SU-DHL-6 (cell line): ENCODE measurements at regions not wholly inside any gene's neighbourhood (a gene's known extent, or its start where the extent isn't known, plus 50 kb on each side); places are given as distances from the start of the nearest gene placed in this dataset.

Experiments used
- H2AFZ ChIP-seq: fragments of 200-600 bp; sonication (generic); 2 replicates; pipeline ENCODE4 v1.6.1; 2014; ENCODE audit warnings: low read depth, mild to moderate bottlenecking, moderate library complexity, mixed read lengths, antibody characterized with exemption, low read length; ENCODE audit not compliant: severe bottlenecking
- H3F3A ChIP-seq: fragments of 200-600 bp; shearing (Covaris generic); 2 replicates; pipeline ENCODE4 v1.6.0; 2016; ENCODE audit warnings: antibody characterized with exemption, mild to moderate bottlenecking; ENCODE audit not compliant: insufficient read depth
- H3K27ac ChIP-seq: fragments of 200-600 bp; sonication (generic); 2 replicates; pipeline ENCODE4 v1.5.1; 2016; ENCODE audit warnings: low read depth, mild to moderate bottlenecking, low read length, moderate library complexity, mixed read lengths
- H3K27me3 ChIP-seq: fragments of 200-600 bp; sonication (generic), shearing (Covaris generic); 2 replicates; pipeline ENCODE4 v1.6.0; 2014; ENCODE audit warnings: mild to moderate bottlenecking, low read length
- H3K36me3 ChIP-seq: fragments of 200-600 bp; sonication (generic); 2 replicates; pipeline ENCODE4 v1.6.1; 2014; ENCODE audit warnings: mild to moderate bottlenecking, low read length, mixed read lengths
- H3K4me2 ChIP-seq: fragments of 300-600, 200-600 bp; shearing (Covaris generic), sonication (generic); 2 replicates; pipeline ENCODE4 v1.6.0; 2014; ENCODE audit warnings: low read length, low read depth, mild to moderate bottlenecking; ENCODE audit not compliant: poor library complexity, severe bottlenecking
- H3K4me3 ChIP-seq: fragments of 200-600 bp; sonication (generic); 2 replicates; pipeline ENCODE4 v1.5.1; 2014; ENCODE audit warnings: antibody characterized with exemption, low read length, mild to moderate bottlenecking, mixed read lengths; ENCODE audit not compliant: insufficient read depth, poor library complexity, severe bottlenecking
- H3K79me2 ChIP-seq: fragments of 200-600 bp; sonication (generic); 2 replicates; pipeline ENCODE4 v1.6.1; 2014; ENCODE audit warnings: mild to moderate bottlenecking, low read length, moderate library complexity; ENCODE audit not compliant: insufficient read depth
- H3K9ac ChIP-seq: fragments of 200-600 bp; sonication (generic); 2 replicates; pipeline ENCODE4 v1.7.0; 2014; ENCODE audit warnings: mild to moderate bottlenecking, low read length
- H3K9me2 ChIP-seq: fragments of 200-600 bp; sonication (generic); replicated peaks from 2 replicates; pipeline ENCODE4 v1.6.1; 2014; ENCODE audit warnings: low read length; ENCODE audit not compliant: insufficient read depth
- H3K9me3 ChIP-seq: fragments of 200-600 bp; sonication (generic); 2 replicates; pipeline ENCODE4 v1.6.1; 2014; ENCODE audit warnings: low read length, mixed read lengths; ENCODE audit not compliant: insufficient read depth
- H4K20me1 ChIP-seq: fragments of 200-600 bp; sonication (generic); 2 replicates; pipeline ENCODE4 v1.6.1; 2014; ENCODE audit warnings: low read depth, mild to moderate bottlenecking, antibody characterized with exemption, low read length, moderate library complexity, mixed read lengths
- EZH2phosphoT487 ChIP-seq: fragments of 200-600 bp; sonication (generic), shearing (Covaris generic); conservative IDR thresholded peaks from 2 replicates; pipeline ENCODE4 v1.6.1; 2018; ENCODE audit warnings: mild to moderate bottlenecking, antibody characterized with exemption, low read length, moderate library complexity, mixed read lengths
- TF ChIP-seq, protein P1 (sequence below): fragments of 200-600 bp; sonication (generic); IDR thresholded peaks from one replicate; pipeline ENCODE4 v1.5.1; 2017; ENCODE audit warnings: antibody characterized with exemption, mild to moderate bottlenecking, low read length, moderate library complexity; ENCODE audit not compliant: insufficient read depth, poor library complexity, severe bottlenecking

DNA sequence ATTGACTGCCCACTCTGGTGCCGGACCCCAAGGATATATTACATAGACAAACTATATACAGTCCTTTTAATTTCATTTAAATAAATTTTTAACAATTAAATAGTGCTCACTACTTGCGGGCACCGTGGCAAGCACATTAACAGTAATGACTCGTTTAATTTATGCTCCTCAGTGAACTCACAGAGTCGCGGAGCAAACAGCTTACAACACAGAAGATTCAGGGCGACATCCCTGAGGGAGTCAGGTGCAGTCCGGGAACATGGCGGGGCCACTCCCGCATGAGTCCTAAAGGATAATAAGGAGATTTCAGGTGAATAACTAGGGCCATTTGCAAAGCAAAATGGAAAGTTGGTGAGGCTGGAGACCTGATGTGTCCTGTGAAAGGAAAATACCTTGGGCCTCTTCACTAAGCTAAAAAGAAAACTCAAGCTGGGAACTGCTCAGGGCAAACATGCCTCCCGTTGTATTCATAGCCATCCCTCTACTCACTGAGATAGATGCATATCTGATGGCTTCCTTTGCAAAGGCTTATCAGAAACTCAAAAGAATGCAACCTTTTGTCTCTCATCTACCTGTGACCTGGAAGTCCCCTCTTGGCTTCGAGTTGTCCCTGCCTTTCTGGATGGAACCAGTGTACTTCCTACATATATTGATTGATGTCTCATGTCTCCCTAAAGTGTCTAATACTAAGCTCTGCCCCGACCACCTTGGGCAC, 125.6 kb downstream of the KLF6 start:
- H2AFZ ChIP-seq, result no peak overlapping the region
- H3K4me2 ChIP-seq, result no peak overlapping the region
- no peak overlapping the region for H3K9ac ChIP-seq
- no peaks in the 10 kb centered on the region for H3K36me3 ChIP-seq
- TF ChIP-seq EZH2phosphoT487, result no peak
- TF ChIP-seq, protein P1, sequence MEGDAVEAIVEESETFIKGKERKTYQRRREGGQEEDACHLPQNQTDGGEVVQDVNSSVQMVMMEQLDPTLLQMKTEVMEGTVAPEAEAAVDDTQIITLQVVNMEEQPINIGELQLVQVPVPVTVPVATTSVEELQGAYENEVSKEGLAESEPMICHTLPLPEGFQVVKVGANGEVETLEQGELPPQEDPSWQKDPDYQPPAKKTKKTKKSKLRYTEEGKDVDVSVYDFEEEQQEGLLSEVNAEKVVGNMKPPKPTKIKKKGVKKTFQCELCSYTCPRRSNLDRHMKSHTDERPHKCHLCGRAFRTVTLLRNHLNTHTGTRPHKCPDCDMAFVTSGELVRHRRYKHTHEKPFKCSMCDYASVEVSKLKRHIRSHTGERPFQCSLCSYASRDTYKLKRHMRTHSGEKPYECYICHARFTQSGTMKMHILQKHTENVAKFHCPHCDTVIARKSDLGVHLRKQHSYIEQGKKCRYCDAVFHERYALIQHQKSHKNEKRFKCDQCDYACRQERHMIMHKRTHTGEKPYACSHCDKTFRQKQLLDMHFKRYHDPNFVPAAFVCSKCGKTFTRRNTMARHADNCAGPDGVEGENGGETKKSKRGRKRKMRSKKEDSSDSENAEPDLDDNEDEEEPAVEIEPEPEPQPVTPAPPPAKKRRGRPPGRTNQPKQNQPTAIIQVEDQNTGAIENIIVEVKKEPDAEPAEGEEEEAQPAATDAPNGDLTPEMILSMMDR, result no peak
- no peaks in the 10 kb centered on the region for H3K27me3 ChIP-seq
- no peaks in the 10 kb centered on the region for H3F3A ChIP-seq
- H3K79me2 ChIP-seq, result no peaks in the 10 kb centered on the region
- H3K9me3 ChIP-seq, result no peaks in the 10 kb centered on the region
- no peak overlapping the region for H3K4me3 ChIP-seq
- H3K27ac ChIP-seq, result no peak overlapping the region
- no peaks in the 10 kb centered on the region for H3K9me2 ChIP-seq
- H4K20me1 ChIP-seq, result no peaks in the 10 kb centered on the region

DNA sequence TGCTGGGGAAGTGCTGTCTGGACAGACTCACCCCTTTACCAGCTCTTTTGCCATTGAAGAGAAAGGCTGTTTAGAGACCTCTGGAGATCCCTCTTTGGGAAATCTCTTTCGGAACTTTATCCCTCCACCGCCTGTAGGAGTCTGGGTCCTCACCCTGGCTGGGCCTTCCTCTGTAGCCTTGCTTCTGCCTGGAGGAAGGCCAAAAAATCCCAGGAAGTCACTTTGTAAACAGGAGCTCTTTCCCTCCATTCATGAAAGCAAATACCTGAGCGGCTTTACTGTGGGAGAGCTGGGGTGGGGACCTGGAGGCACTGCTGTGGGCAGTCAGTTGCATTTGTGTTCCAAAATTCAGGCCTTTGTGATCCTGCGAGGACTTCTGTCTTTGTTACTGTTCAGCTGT, 126.2 kb downstream of the KLF6 start:
- Histone ChIP-seq H3K79me2 (no peaks in the 10 kb centered on the region), H3F3A (no peaks in the 10 kb centered on the region), H3K9me3 (no peaks in the 10 kb centered on the region), H2AFZ (no peak overlapping the region), H3K9ac (no peak overlapping the region), H3K4me3 (no peak overlapping the region), H3K27me3 (no peaks in the 10 kb centered on the region), H3K36me3 (no peaks in the 10 kb centered on the region), H4K20me1 (no peaks in the 10 kb centered on the region), H3K9me2 (no peaks in the 10 kb centered on the region), H3K27ac (no peak overlapping the region), H3K4me2 (no peak overlapping the region)
- TF ChIP-seq, protein P1, result no peak
- TF ChIP-seq EZH2phosphoT487, result no peak

GRCh38 chr10:3656214-3656613, 128.8 kb downstream of the KLF6 start:
- no peaks in the 10 kb centered on the region for H3K9me3 ChIP-seq
- H2AFZ ChIP-seq, result no peak overlapping the region
- H3K27me3 ChIP-seq, result no peaks in the 10 kb centered on the region
- no peak overlapping the region for H3K9ac ChIP-seq
- no peaks in the 10 kb centered on the region for H3K9me2 ChIP-seq
- H3K79me2 ChIP-seq, result no peaks in the 10 kb centered on the region
- no peak overlapping the region for H3K4me3 ChIP-seq
- no peak overlapping the region for H3K27ac ChIP-seq
- no peak for TF ChIP-seq EZH2phosphoT487
- TF ChIP-seq, protein P1, result no peak
- no peaks in the 10 kb centered on the region for H3K36me3 ChIP-seq
- no peak overlapping the region for H3K4me2 ChIP-seq
- H3F3A ChIP-seq, result no peaks in the 10 kb centered on the region
- H4K20me1 ChIP-seq, result no peaks in the 10 kb centered on the region

GRCh38 chr10:3655528-3655927, 129.5 kb downstream of the KLF6 start:
- H3K4me3 ChIP-seq, result no peak overlapping the region
- H4K20me1 ChIP-seq, result no peaks in the 10 kb centered on the region
- H3K9ac ChIP-seq, result no peak overlapping the region
- no peaks in the 10 kb centered on the region for H3K9me2 ChIP-seq
- H3K27me3 ChIP-seq, result no peaks in the 10 kb centered on the region
- H3K27ac ChIP-seq, result no peak overlapping the region
- H2AFZ ChIP-seq, result no peak overlapping the region
- no peak overlapping the region for H3K4me2 ChIP-seq
- TF ChIP-seq EZH2phosphoT487, result no peak
- TF ChIP-seq, protein P1, result no peak
- no peaks in the 10 kb centered on the region for H3F3A ChIP-seq
- no peaks in the 10 kb centered on the region for H3K79me2 ChIP-seq
- no peaks in the 10 kb centered on the region for H3K36me3 ChIP-seq
- no peaks in the 10 kb centered on the region for H3K9me3 ChIP-seq
